Gastroesophageal sphincter (tissue), 4 donors: ENCODE measurements at regions not wholly inside any gene's neighbourhood (a gene's known extent, or its start where the extent isn't known, plus 50 kb on each side); places are given as distances from the start of the nearest gene placed in this dataset.
"Not testable (repeated sequence)": the region's sequence is repeated elsewhere in the genome, so short reads cannot be mapped to it uniquely, and the experiment has no call there.

ENCODE experiments used
- ATAC-seq: fragments of 150-250 bp; one replicate; pipeline ENCODE4 v1.9.1; 2016; ENCODE audit warnings: mild to moderate bottlenecking, moderate library complexity
- H3K27ac ChIP-seq, 4 donors: fragments of 200-600 bp; sonication (generic) in 3 of 4; 1 replicate in 3 of 4; 2 replicates in 1 of 4; pipeline ENCODE4 v1.5.1; 2016 to 2019
- H3K27me3 ChIP-seq: fragments of 200-600 bp; sonication (generic); one replicate; pipeline ENCODE4 v1.5.1; 2019
- H3K36me3 ChIP-seq, 2 donors: fragments of 200-600 bp; sonication (generic); one replicate each; pipeline ENCODE4 v1.5.1; 2019; ENCODE audit warnings: control low read depth in 1 of 2
- H3K4me1 ChIP-seq, 3 donors: fragments of 200-600 bp; sonication (generic); 1 replicate in 2 of 3; 2 replicates in 1 of 3; pipeline ENCODE4 v1.5.1; 2016 to 2019; ENCODE audit warnings: control low read depth in 2 of 3
- H3K4me3 ChIP-seq, 2 donors: fragments of 200-600 bp; sonication (generic); one replicate each; pipeline ENCODE4 v1.5.1; 2019; ENCODE audit warnings: mild to moderate bottlenecking in 1 of 2, moderate library complexity in 1 of 2
- H3K9me3 ChIP-seq, 3 donors: fragments of 200-600 bp; sonication (generic); one replicate each; pipeline ENCODE4 v1.5.1; 2017 to 2019; ENCODE audit warnings: control low read depth in 2 of 3
- EP300 ChIP-seq: sonication (generic); formaldehyde crosslinking; IDR thresholded peaks from one replicate; pipeline ENCODE4 v1.6.1; 2017; ENCODE audit warnings: antibody characterized with exemption, mild to moderate bottlenecking
- POLR2A ChIP-seq, 2 donors: fragments of 450-650 bp; IDR thresholded peaks; one replicate each; pipeline ENCODE4 v1.6.1; 2017; ENCODE audit warnings: antibody characterized with exemption in 2 of 2, mild to moderate bottlenecking in 2 of 2, moderate library complexity in 1 of 2
- POLR2AphosphoS5 ChIP-seq: sonication (generic); formaldehyde crosslinking; IDR thresholded peaks from one replicate; pipeline ENCODE4 v1.6.1; 2017; ENCODE audit warnings: antibody characterized with exemption
- WGBS, 2 donors: methylation state at CpG; one replicate each; pipeline ENCODE4 v1.1.5; 2018; ENCODE audit warnings: low coverage in 1 of 2; 5-methylcytosine and 5-hydroxymethylcytosine counted together
- TF ChIP-seq, protein P1 (sequence below), 4 experiments: fragments of 200-600 bp in 2 of 4; fragments of 450-650 bp in 2 of 4; sonication (generic) in 1 of 4; IDR thresholded peaks; one replicate each; pipeline ENCODE4 v1.5.1; 2017 to 2019; ENCODE audit warnings: antibody characterized with exemption in 4 of 4, mild to moderate bottlenecking in 2 of 4, moderate library complexity in 2 of 4

DNA sequence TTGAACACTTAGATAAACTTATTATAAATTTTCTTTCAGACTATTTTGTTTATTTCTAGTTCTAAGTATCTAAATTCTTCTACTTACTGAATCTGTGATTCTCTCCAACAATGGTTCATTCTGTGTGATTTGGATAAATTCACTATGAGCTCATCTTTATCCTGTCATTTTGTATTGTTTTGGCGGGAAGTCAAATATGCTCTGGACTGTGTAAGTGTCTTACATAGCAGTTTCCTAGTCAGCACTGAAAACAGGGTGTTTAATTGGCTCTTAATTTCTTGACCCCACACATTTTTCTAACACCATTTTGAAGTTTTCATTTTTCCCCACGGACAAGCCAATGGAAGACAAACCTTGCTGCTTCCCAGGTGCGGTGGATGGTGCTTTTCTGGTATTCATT, 207.0 kb upstream of the ACO1 start:
- Histone ChIP-seq H3K36me3 (no peaks in the 10 kb centered on the region), H3K4me3 (no peak overlapping the region), H3K9me3 (no peaks in the 10 kb centered on the region), H3K27ac (no peak overlapping the region), H3K27me3 (no peaks in the 10 kb centered on the region), H3K4me1 (no peaks in the 10 kb centered on the region)
- TF ChIP-seq EP300 = no peak
- no peak for TF ChIP-seq POLR2A (IDR thresholded peaks at IDR 0.05)
- TF ChIP-seq, protein P1, sequence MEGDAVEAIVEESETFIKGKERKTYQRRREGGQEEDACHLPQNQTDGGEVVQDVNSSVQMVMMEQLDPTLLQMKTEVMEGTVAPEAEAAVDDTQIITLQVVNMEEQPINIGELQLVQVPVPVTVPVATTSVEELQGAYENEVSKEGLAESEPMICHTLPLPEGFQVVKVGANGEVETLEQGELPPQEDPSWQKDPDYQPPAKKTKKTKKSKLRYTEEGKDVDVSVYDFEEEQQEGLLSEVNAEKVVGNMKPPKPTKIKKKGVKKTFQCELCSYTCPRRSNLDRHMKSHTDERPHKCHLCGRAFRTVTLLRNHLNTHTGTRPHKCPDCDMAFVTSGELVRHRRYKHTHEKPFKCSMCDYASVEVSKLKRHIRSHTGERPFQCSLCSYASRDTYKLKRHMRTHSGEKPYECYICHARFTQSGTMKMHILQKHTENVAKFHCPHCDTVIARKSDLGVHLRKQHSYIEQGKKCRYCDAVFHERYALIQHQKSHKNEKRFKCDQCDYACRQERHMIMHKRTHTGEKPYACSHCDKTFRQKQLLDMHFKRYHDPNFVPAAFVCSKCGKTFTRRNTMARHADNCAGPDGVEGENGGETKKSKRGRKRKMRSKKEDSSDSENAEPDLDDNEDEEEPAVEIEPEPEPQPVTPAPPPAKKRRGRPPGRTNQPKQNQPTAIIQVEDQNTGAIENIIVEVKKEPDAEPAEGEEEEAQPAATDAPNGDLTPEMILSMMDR (IDR thresholded peaks at IDR 0.05) = no peak
- no peak for TF ChIP-seq POLR2AphosphoS5
- WGBS, 2 donors = 15 to 42% methylated on average over 3 of the region's 3 CpGs
- no peak for ATAC-seq

DNA sequence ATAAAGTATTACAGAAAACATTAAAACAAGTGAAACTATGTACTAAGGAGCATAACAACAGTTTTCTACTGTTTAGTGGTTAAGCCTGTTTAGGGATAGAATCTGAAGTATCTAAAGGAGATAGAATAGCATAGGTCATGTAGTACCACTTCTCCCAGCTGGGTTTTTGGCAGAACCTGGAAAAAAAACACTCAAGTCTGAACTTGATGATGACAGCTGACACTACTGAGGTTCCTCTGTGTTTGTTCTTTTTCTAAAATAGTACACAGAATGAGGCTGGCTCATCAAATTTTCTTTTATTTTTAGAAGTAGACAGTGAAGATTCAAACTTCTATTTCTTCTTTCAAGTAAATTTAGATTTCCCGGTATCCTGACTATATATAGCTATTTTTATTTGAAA, 203.8 kb upstream of the ACO1 start:
- TF ChIP-seq, protein P1 (IDR thresholded peaks at IDR 0.05) = no peak
- no peak for TF ChIP-seq EP300
- TF ChIP-seq POLR2AphosphoS5 = no peak
- TF ChIP-seq POLR2A (IDR thresholded peaks at IDR 0.05) = no peak
- no peak for ATAC-seq
- Histone ChIP-seq H3K9me3 (no peaks in the 10 kb centered on the region), H3K36me3 (no peaks in the 10 kb centered on the region), H3K27me3 (no peaks in the 10 kb centered on the region), H3K4me3 (no peak overlapping the region), H3K27ac (no peak overlapping the region), H3K4me1 (no peaks in the 10 kb centered on the region)
- 57 to 63% methylated on average over 1 of the region's 1 CpG for WGBS, 2 donors

DNA sequence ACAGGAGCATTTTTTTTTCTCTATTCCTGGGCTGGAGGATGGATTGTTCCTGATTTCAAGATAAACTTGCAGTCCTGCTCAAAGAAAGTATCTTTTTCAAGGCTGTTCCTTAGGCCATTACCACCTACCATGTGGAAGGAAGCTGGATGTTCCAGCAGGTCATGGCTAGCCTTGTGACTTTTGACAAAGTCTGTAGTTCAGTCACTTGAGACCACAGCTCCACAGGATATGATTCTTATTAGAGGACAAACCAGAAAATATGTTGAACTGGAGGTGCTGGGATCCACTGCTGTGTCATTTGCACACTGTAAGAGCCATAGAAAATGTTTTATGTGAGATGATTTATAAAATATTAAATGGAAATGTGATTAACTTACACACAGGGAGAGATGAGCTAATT, 184.2 kb upstream of the ACO1 start:
- TF ChIP-seq, protein P1 (IDR thresholded peaks at IDR 0.05) = no peak
- TF ChIP-seq POLR2A (IDR thresholded peaks at IDR 0.05) (no peak), POLR2AphosphoS5 (no peak), EP300 (no peak)
- Histone ChIP-seq H3K36me3 (no peaks in the 10 kb centered on the region), H3K9me3 (no peaks in the 10 kb centered on the region), H3K4me1 (no peaks in the 10 kb centered on the region), H3K27ac (no peak overlapping the region), H3K4me3 (no peak overlapping the region), H3K27me3 (no peaks in the 10 kb centered on the region)
- no peak for ATAC-seq

DNA sequence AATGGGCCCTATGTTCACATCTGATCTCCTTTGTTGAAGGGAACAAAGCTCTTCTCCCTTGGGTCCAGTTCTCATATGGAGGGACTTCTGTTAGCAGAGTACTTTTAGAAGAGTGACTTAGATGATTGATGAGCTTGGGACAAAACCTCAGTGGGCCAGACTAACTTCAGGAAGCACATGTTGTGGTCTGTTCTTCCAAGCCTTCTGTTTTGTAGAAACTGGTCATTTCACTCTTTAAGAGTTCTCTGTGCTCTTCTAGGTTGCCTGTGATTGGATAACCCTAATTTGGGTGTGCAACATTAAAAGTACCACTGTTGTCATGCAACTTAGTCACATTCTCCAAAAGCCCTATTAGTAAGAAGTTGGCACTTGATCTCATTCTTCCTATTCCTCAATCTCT, 183.5 kb upstream of the ACO1 start:
- Histone ChIP-seq H3K27ac (no peak overlapping the region), H3K36me3 (no peaks in the 10 kb centered on the region), H3K27me3 (no peaks in the 10 kb centered on the region), H3K4me1 (no peaks in the 10 kb centered on the region), H3K9me3 (no peaks in the 10 kb centered on the region), H3K4me3 (no peak overlapping the region)
- TF ChIP-seq POLR2A (IDR thresholded peaks at IDR 0.05) (no peak), POLR2AphosphoS5 (no peak), EP300 (no peak)
- TF ChIP-seq, protein P1 (IDR thresholded peaks at IDR 0.05) = no peak
- ATAC-seq = no peak

DNA sequence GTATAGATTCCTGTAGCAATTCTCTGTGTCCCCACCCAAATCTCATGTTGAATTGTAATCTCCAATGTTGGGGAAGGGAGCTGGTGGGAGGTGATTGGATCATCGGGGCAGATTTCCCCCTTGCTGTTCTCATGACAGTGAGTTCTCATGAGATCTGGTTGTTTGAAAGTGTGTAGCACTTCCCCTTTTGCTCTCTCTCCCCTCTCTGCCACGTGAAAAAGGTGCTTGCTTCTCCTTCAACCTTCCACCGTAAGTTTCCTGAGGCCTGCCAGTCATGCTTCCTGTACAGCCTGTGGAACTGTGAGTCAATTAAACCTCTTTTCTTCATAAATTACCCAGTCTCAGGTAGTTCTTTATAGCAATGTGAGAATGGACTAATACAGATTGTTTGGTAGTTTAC, 175.3 kb upstream of the ACO1 start:
- 52 to 63% methylated on average over 2 to 3 of the region's 3 CpGs for WGBS, 2 donors
- H3K4me1 ChIP-seq, H3K4me3 ChIP-seq, H3K27ac ChIP-seq, H3K27me3 ChIP-seq, ATAC-seq, H3K9me3 ChIP-seq, H3K36me3 ChIP-seq: not testable (repeated sequence)

DNA sequence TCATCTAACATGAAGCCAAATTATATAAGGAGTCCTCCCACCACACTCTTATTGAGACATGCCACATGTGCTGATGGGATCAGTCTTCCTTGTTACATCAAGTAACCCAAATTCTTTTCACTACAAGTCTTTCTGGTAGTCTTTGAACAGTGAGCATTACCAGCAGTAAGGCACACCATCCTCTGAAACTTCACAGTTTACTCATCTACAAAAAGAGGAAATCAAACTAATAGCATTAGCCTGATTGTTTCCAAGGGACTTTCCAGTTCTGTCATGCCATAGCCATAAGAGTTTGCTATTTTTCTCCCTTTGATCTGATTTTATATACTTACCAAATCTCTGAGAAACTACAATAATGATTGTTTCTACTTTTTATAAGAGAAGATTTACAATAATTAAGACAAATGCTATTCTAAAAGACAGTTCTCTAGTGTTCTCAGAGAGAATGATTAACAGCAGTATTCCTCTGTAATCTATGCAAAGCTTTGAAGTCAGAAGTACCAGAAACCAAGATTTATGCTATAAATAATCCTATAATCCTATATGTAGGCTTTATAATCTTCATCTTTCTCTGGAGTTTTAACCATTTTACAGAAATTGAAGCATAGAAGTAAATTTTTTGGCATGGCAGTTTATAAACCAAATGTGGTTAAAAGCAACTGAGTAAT, 166.2 kb upstream of the ACO1 start:
- Histone ChIP-seq H3K27me3 (no peaks in the 10 kb centered on the region), H3K4me1 (no peaks in the 10 kb centered on the region), H3K36me3 (no peaks in the 10 kb centered on the region), H3K27ac (no peak overlapping the region), H3K9me3 (no peaks in the 10 kb centered on the region), H3K4me3 (no peak overlapping the region)
- no peak for ATAC-seq
- TF ChIP-seq POLR2AphosphoS5 = no peak
- no peak for TF ChIP-seq POLR2A (IDR thresholded peaks at IDR 0.05)
- TF ChIP-seq EP300 = no peak
